OCI-LY1 (cell line): ENCODE measurements at regions not wholly inside any gene's neighbourhood (a gene's known extent, or its start where the extent isn't known, plus 50 kb on each side); places are given as distances from the start of the nearest gene placed in this dataset.

Experiments used
- H2AFZ ChIP-seq: fragments of 200-600 bp; sonication (generic), shearing (Covaris generic); 2 replicates; pipeline ENCODE4 v1.6.0; 2014; ENCODE audit warnings: antibody characterized with exemption, mild to moderate bottlenecking, low read length
- H3F3A ChIP-seq: fragments of 200-600 bp; sonication (generic), shearing (Covaris generic); 2 replicates; pipeline ENCODE4 v1.6.0; 2014; ENCODE audit warnings: mild to moderate bottlenecking, antibody characterized with exemption, low read length, moderate library complexity; ENCODE audit not compliant: insufficient read depth
- H3K27ac ChIP-seq: fragments of 200-600 bp; sonication (generic); 2 replicates; pipeline ENCODE4 v1.5.1; 2014; ENCODE audit warnings: low read length, mixed run types, mild to moderate bottlenecking, low read depth; ENCODE audit not compliant: poor library complexity, severe bottlenecking
- H3K27me3 ChIP-seq: fragments of 200-600 bp; sonication (generic); 2 replicates; pipeline ENCODE4 v1.6.0; 2014; ENCODE audit warnings: antibody characterized with exemption, mild to moderate bottlenecking, low read length, moderate library complexity; ENCODE audit not compliant: insufficient read depth
- H3K36me3 ChIP-seq: fragments of 200-600 bp; sonication (generic); 2 replicates; pipeline ENCODE4 v1.6.1; 2014; ENCODE audit warnings: mild to moderate bottlenecking, antibody characterized with exemption, low read length, moderate library complexity, mixed read lengths; ENCODE audit not compliant: insufficient read depth
- H3K4me1 ChIP-seq: fragments of 200-600 bp; sonication (generic); 2 replicates; pipeline ENCODE4 v1.5.1; 2014; ENCODE audit warnings: mild to moderate bottlenecking, low read length, moderate library complexity; ENCODE audit not compliant: insufficient read depth, severe bottlenecking
- H3K4me2 ChIP-seq: fragments of 200-600 bp; sonication (generic), shearing (Covaris generic); 2 replicates; pipeline ENCODE4 v1.6.1; 2014; ENCODE audit warnings: low read length
- H3K4me3 ChIP-seq: fragments of 200-600 bp; sonication (generic); 2 replicates; pipeline ENCODE4 v1.5.1; 2014; ENCODE audit warnings: low read length, low read depth, mild to moderate bottlenecking, mixed read lengths; ENCODE audit not compliant: poor library complexity, severe bottlenecking
- H3K79me2 ChIP-seq: fragments of 200-600 bp; shearing (Covaris generic); 2 replicates; pipeline ENCODE4 v1.6.1; 2016; ENCODE audit warnings: mixed run types, low read length, mixed read lengths; ENCODE audit not compliant: insufficient read depth
- H3K9ac ChIP-seq: fragments of 200-600 bp; sonication (generic), shearing (Covaris generic); 2 replicates; pipeline ENCODE4 v1.6.1; 2014; ENCODE audit warnings: mild to moderate bottlenecking, low read length, mixed read lengths
- H3K9me2 ChIP-seq: fragments of 200-600 bp; sonication (generic), shearing (Covaris generic); 2 replicates; pipeline ENCODE4 v1.6.1; 2014; ENCODE audit warnings: low read depth, mild to moderate bottlenecking, low read length, mixed read lengths
- H3K9me3 ChIP-seq: fragments of 200-600 bp; shearing (Covaris generic); 2 replicates; pipeline ENCODE4 v1.6.1; 2014; ENCODE audit warnings: low read length, mixed read lengths
- H4K20me1 ChIP-seq: fragments of 200-600 bp; sonication (generic), shearing (Covaris generic); 2 replicates; pipeline ENCODE4 v1.6.0; 2016; ENCODE audit warnings: mild to moderate bottlenecking, low read length; ENCODE audit not compliant: insufficient read depth
- EZH2 ChIP-seq: fragments of 200-600 bp; sonication (generic), shearing (Covaris generic); IDR thresholded peaks from 2 replicates; pipeline ENCODE4 v1.8.0; 2017; ENCODE audit warnings: borderline replicate concordance, mixed run types, mild to moderate bottlenecking, antibody characterized with exemption, low read length, moderate library complexity, mixed read lengths
- TF ChIP-seq, protein P1 (sequence below): fragments of 200-600 bp; sonication (generic), shearing (Covaris generic); IDR thresholded peaks from 2 replicates; pipeline ENCODE4 v1.5.1; 2017; ENCODE audit warnings: mild to moderate bottlenecking, antibody characterized with exemption, low read length, moderate library complexity, mixed read lengths

DNA sequence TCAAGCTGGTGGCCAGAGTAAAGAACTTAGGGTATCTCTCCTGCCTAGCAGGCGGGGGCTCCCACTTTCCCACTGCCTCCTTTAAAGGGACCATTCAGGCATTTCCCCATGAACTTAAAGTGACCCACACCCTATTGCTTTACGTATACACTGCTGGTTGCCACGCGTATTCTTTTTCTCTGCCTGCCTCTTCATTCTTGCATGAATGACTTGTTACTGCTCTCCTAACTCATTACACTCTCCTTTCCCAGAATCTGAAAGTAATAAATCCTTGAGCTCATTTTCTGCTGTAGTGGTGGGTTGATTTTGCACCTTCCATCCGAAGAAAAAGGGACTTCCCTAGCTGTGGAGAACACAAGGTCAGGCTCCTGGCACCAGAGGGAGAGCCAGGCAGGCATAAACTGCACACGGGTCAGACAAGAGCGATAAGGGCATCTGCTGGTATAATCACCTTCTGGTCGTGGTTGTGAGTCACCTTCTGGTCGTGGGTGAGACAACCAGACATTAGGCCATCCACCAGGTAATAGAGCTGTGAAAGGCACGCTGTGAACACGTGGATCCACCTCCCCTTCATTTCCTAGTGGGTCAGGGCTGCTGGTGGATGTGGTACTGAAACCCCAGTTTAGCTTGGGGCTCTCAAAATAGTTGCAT lies 950.3 kb downstream of the SOCS6 start:
- Histone ChIP-seq H2AFZ (no peak overlapping the region), H3K4me1 (no peaks in the 10 kb centered on the region), H3K4me3 (no peak overlapping the region), H3K79me2 (no peaks in the 10 kb centered on the region), H3K9me3 (no peaks in the 10 kb centered on the region), H3K9ac (no peak overlapping the region), H3K4me2 (no peak overlapping the region), H3F3A (no peaks in the 10 kb centered on the region), H3K27me3 (no peaks in the 10 kb centered on the region), H3K36me3 (no peaks in the 10 kb centered on the region), H3K9me2 (no peaks in the 10 kb centered on the region), H3K27ac (no peak overlapping the region), H4K20me1 (no peaks in the 10 kb centered on the region)
- TF ChIP-seq EZH2 = no peak
- TF ChIP-seq, protein P1, sequence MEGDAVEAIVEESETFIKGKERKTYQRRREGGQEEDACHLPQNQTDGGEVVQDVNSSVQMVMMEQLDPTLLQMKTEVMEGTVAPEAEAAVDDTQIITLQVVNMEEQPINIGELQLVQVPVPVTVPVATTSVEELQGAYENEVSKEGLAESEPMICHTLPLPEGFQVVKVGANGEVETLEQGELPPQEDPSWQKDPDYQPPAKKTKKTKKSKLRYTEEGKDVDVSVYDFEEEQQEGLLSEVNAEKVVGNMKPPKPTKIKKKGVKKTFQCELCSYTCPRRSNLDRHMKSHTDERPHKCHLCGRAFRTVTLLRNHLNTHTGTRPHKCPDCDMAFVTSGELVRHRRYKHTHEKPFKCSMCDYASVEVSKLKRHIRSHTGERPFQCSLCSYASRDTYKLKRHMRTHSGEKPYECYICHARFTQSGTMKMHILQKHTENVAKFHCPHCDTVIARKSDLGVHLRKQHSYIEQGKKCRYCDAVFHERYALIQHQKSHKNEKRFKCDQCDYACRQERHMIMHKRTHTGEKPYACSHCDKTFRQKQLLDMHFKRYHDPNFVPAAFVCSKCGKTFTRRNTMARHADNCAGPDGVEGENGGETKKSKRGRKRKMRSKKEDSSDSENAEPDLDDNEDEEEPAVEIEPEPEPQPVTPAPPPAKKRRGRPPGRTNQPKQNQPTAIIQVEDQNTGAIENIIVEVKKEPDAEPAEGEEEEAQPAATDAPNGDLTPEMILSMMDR = no peak

DNA sequence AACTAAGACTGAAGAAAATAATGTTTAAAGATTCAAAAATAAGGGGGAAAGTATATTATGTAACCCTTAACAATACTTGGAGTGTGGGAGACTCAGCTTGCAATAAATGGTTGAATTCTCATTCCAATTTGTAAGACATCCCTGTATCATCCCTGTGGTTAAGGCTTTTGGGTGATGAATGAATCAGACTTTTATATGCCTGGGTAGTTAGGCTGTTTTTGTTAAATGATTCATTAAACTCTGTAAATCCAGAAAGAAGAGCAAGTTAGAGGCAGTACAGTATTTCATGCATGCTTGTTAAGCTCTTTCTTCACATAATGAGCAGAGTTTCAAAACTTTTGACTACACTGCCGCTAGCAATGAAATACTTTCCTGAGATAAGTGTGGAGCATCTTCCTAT lies 948.8 kb downstream of the SOCS6 start:
- Histone ChIP-seq H3K27me3 (no peaks in the 10 kb centered on the region), H4K20me1 (no peaks in the 10 kb centered on the region), H3K9me3 (no peaks in the 10 kb centered on the region), H3K4me3 (no peak overlapping the region), H3K27ac (no peak overlapping the region), H3K9ac (no peak overlapping the region), H3K9me2 (no peaks in the 10 kb centered on the region), H3K4me2 (no peak overlapping the region), H2AFZ (no peak overlapping the region), H3K79me2 (no peaks in the 10 kb centered on the region), H3K4me1 (no peaks in the 10 kb centered on the region), H3K36me3 (no peaks in the 10 kb centered on the region), H3F3A (no peaks in the 10 kb centered on the region)
- TF ChIP-seq, protein P1 = no peak

- H3K9me3 ChIP-seq = no peaks in the 10 kb centered on the region
- H3K4me2 ChIP-seq = no peak overlapping the region
- H3K79me2 ChIP-seq = no peaks in the 10 kb centered on the region
- no peaks in the 10 kb centered on the region for H3K9me2 ChIP-seq
- H4K20me1 ChIP-seq = no peaks in the 10 kb centered on the region
- H3K27me3 ChIP-seq = no peaks in the 10 kb centered on the region
- no peak overlapping the region for H3K4me3 ChIP-seq
- no peaks in the 10 kb centered on the region for H3F3A ChIP-seq
- H2AFZ ChIP-seq = no peak overlapping the region
- H3K4me1 ChIP-seq = no peaks in the 10 kb centered on the region
- no peaks in the 10 kb centered on the region for H3K36me3 ChIP-seq
- H3K27ac ChIP-seq = no peak overlapping the region
- H3K9ac ChIP-seq = no peak overlapping the region
- TF ChIP-seq EZH2 = no peak
- TF ChIP-seq, protein P1 = no peak
Measured at GRCh38 chr18:71233177-71233576, 944.3 kb downstream of the SOCS6 start.
